ENCODE measurements at regions not wholly inside any gene's neighbourhood (a gene's known extent, or its start where the extent isn't known, plus 50 kb on each side); places are given as distances from the start of the nearest gene placed in this dataset.

DNA sequence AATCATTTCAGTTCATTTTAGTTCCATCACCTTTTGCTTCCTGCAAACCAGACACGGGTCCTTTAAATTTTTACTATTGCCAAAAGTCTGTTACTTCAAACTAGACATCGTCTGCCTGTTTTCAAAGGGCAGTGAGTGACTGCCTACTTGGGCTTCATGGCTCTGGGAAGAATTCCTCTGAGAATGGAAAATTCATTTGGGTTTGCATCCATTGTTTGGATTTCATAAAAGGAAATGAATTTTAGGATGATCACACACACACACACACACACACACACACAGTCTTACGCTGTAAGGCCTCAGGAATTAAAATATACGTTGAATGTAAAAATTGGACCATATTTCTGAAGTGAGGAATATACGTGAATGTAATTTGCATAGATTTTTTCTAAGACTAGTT lies 1584.3 kb upstream of the ACVR2A start:
- ChIA-PET CTCF (no interaction called here), POLR2A (no interaction called here)
- Histone ChIP-seq H3K4me1 (ENCODE audit: control insufficient read depth, insufficient read depth, low read length) (no peaks in the 10 kb centered on the region), H3K36me3 (ENCODE audit: control insufficient read depth in 2 of 2, insufficient read depth in 1 of 2, low read length in 2 of 2) (no peaks in the 10 kb centered on the region), H3K9me3 (ENCODE audit: control insufficient read depth, insufficient read depth, low read depth, low read length) (no peaks in the 10 kb centered on the region; the same call in 1 of the 2 replicates), H3K27ac (ENCODE audit: extremely low read depth, low read depth, low read length) (no peak overlapping the region), H3K4me3 (ENCODE audit: low read depth, low read length) (no peak overlapping the region)
- TF ChIP-seq, protein P1, sequence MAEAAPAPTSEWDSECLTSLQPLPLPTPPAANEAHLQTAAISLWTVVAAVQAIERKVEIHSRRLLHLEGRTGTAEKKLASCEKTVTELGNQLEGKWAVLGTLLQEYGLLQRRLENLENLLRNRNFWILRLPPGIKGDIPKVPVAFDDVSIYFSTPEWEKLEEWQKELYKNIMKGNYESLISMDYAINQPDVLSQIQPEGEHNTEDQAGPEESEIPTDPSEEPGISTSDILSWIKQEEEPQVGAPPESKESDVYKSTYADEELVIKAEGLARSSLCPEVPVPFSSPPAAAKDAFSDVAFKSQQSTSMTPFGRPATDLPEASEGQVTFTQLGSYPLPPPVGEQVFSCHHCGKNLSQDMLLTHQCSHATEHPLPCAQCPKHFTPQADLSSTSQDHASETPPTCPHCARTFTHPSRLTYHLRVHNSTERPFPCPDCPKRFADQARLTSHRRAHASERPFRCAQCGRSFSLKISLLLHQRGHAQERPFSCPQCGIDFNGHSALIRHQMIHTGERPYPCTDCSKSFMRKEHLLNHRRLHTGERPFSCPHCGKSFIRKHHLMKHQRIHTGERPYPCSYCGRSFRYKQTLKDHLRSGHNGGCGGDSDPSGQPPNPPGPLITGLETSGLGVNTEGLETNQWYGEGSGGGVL (tag by site-specific recombination; IDR thresholded peaks at IDR 0.05): no peak
- TF ChIP-seq ZNF843 (tag by site-specific recombination; IDR thresholded peaks at IDR 0.05): no peak
- no peak for TF ChIP-seq ZBTB8A (tag by site-specific recombination; IDR thresholded peaks at IDR 0.05)
- TF ChIP-seq, protein P2, sequence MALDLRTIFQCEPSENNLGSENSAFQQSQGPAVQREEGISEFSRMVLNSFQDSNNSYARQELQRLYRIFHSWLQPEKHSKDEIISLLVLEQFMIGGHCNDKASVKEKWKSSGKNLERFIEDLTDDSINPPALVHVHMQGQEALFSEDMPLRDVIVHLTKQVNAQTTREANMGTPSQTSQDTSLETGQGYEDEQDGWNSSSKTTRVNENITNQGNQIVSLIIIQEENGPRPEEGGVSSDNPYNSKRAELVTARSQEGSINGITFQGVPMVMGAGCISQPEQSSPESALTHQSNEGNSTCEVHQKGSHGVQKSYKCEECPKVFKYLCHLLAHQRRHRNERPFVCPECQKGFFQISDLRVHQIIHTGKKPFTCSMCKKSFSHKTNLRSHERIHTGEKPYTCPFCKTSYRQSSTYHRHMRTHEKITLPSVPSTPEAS (tag by site-specific recombination; IDR thresholded peaks at IDR 0.05): no peak
- TF ChIP-seq ZNF423 (tag by site-specific recombination; IDR thresholded peaks at IDR 0.05): no peak
- no peak for TF ChIP-seq BCL11A (tag by site-specific recombination; IDR thresholded peaks at IDR 0.05; ENCODE audit: low read depth)
- TF ChIP-seq, protein P3, sequence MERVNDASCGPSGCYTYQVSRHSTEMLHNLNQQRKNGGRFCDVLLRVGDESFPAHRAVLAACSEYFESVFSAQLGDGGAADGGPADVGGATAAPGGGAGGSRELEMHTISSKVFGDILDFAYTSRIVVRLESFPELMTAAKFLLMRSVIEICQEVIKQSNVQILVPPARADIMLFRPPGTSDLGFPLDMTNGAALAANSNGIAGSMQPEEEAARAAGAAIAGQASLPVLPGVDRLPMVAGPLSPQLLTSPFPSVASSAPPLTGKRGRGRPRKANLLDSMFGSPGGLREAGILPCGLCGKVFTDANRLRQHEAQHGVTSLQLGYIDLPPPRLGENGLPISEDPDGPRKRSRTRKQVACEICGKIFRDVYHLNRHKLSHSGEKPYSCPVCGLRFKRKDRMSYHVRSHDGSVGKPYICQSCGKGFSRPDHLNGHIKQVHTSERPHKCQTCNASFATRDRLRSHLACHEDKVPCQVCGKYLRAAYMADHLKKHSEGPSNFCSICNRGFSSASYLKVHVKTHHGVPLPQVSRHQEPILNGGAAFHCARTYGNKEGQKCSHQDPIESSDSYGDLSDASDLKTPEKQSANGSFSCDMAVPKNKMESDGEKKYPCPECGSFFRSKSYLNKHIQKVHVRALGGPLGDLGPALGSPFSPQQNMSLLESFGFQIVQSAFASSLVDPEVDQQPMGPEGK (tag by site-specific recombination; IDR thresholded peaks at IDR 0.05): no peak
- TF ChIP-seq ZNF2 (tag by site-specific recombination; IDR thresholded peaks at IDR 0.05): no peak
- no peak for TF ChIP-seq ZNF555 (tag by site-specific recombination; conservative IDR thresholded peaks at IDR 0.05)
- no peak for TF ChIP-seq ZNF658 (tag by site-specific recombination; IDR thresholded peaks at IDR 0.05)
- no peak for TF ChIP-seq ZNF184 (tag by site-specific recombination; IDR thresholded peaks at IDR 0.05)
- TF ChIP-seq ZNF837 (tag by site-specific recombination; IDR thresholded peaks at IDR 0.05): no peak
- TF ChIP-seq ZNF830 (tag by site-specific recombination; IDR thresholded peaks at IDR 0.05; ENCODE audit: low read depth): no peak

DNA sequence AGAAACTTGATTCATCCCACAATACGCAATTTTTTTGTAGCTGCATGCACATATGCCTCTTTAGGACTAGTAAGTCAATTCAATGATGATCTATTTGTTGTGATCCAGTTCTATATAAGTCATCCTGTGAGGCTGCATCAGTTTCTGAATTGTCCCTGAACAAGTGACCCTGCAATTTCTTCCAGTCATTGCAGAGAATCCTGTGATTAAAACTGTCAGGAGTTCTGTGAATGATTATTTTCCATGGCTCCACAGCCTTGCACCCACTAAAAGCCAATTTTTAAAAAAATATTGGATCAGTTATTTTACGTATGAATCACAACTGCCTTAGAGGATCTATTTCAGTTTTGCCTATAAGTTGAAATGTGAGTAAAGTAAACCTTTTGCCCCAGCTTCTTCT lies 1585.0 kb upstream of the ACVR2A start:
- Histone ChIP-seq H3K27ac (ENCODE audit: extremely low read depth, low read depth, low read length) (no peak overlapping the region), H3K4me1 (ENCODE audit: control insufficient read depth, insufficient read depth, low read length) (no peaks in the 10 kb centered on the region), H3K4me3 (ENCODE audit: low read depth, low read length) (no peak overlapping the region), H3K36me3 (ENCODE audit: control insufficient read depth in 2 of 2, insufficient read depth in 1 of 2, low read length in 2 of 2) (no peaks in the 10 kb centered on the region), H3K9me3 (ENCODE audit: control insufficient read depth, insufficient read depth, low read depth, low read length) (no peaks in the 10 kb centered on the region; the same call in 1 of the 2 replicates)
- POLR2A ChIA-PET: no interaction called here
- CTCF ChIA-PET: no interaction called here
- TF ChIP-seq ZNF157 (tag by site-specific recombination; IDR thresholded peaks at IDR 0.05) (no peak), SP2 (tag by site-specific recombination; IDR thresholded peaks at IDR 0.05) (no peak), YY1 (tag by site-specific recombination; IDR thresholded peaks at IDR 0.05) (no peak), ZNF274 (IDR thresholded peaks at IDR 0.05; ENCODE audit: low read length) (no peak), ZNF274 (tag by site-specific recombination; IDR thresholded peaks at IDR 0.05; ENCODE audit: borderline replicate concordance) (no peak), ZNF350 (tag by site-specific recombination; IDR thresholded peaks at IDR 0.05) (no peak), ZNF571 (tag by site-specific recombination; IDR thresholded peaks at IDR 0.05) (no peak), ZNF132 (tag by site-specific recombination; IDR thresholded peaks at IDR 0.05; ENCODE audit: borderline replicate concordance) (no peak), ZNF114 (tag by site-specific recombination; IDR thresholded peaks at IDR 0.05) (no peak), ZNF394 (tag by site-specific recombination; IDR thresholded peaks at IDR 0.05; ENCODE audit: borderline replicate concordance) (no peak), ZNF146 (tag by site-specific recombination; IDR thresholded peaks at IDR 0.05) (no peak), ZNF548 (tag by site-specific recombination; IDR thresholded peaks at IDR 0.05) (no peak), KLF16 (tag by site-specific recombination; IDR thresholded peaks at IDR 0.05) (no peak)

Measured in HEK293 (cell line).